GM11168 (cell line): ENCODE measurements at regions not wholly inside any gene's neighbourhood (a gene's known extent, or its start where the extent isn't known, plus 50 kb on each side); places are given as distances from the start of the nearest gene placed in this dataset.
"Not testable (repeated sequence)": the region's sequence is repeated elsewhere in the genome, so short reads cannot be mapped to it uniquely, and the experiment has no call there.

ENCODE experiments used
- in situ Hi-C: fragments of 300-500 bp; cut with MboI; formaldehyde crosslinking; loops from one replicate; pipeline ENCODE4 v1.12.0; 2022; ENCODE audit warnings: low sequenced_read_pairs; ENCODE audit not compliant: unreplicated experiment

DNA sequence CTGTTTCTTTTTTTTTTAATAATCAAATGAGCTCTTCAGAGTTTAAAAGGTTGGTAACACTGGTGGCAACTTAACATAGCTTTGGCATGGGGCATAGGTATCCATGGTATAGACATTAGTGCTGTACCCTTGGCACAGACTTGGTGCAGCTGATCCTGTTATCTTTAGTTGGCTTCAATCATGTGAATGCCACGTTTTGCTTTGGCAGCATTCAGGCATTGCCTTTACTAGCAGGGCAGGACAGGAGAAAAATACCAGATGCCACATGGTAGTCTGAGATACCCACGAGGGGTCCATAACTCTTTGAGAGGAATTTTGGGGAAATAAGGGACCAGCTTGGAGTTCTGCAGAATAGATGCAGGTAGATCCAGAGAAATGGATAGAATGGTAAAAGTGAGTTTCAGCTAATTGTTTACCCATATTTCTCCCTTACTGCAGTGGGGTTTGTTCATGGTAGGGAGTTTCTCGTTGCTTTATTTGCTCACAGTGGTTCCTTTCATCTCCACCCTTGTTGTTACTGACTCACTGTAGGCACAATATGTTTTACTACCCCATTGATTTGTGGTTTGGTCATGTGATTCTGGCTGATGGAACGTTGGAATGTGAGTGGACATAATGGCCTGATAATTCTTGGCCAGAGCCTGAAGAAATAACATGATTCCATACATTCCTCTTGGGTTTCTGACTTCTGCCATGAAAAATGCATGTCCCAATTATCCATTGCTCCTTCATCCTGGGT, 342.7 kb downstream of the GLUD2 start:
- in situ Hi-C loops: no loop called here

DNA sequence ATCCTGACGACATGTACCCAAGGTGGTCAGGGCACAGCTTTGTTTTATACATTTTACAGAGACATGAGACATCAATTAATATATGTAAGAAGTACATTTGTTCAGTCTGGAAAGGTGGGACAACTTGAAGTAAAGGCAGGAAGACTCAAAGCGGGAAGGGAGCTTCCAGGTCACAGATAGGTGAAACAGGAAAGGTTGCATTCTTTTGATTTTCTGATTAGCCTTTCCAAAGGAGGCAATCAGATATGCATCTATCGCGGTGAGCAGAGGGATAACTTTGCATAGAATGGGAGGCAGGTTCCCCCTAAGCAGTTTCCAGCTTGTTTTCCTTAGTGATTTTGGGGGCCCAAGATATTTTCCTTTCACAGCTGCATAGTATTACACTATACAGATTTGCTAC, 358.4 kb downstream of the GLUD2 start:
- in situ Hi-C loops: no loop called here

DNA sequence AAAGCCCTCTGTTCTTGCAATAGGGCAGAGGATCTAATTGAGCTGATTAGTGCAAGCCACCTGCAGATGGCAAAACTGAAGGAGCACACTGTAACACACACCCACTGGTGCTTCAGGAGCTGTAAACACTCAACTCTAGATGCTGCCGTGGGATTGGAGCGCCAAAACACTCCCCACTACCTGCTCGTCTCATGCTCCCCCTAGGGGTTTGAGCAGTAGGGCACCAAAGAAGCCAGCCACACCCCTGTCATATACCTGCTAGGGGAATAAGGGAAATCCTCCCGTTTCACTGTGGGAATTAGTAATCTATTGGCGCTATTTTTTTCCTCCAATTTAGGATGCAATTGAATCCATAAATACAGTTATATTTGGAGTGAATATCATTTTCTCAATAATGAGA, 360.2 kb downstream of the GLUD2 start:
- in situ Hi-C loops: no loop called here

DNA sequence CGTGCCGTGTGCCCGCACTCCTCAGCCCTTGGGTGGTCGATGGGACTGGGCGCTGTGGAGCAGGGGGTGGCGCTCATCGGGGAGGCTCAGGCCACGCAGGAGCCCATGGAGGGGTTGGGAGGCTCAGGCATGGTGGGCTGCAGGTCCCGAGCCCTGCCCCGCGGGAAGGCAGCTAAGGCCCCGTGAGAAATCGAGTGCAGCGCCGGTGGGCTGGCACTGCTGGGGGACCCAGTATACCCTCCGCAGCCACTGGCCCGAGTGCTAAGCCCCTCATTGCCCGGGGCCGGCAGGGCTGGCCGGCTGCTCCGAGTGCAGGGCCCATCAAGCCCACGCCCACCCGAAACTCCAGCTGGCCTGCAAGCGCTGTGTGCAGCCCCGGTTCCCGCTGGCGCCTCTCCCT, 384.1 kb downstream of the GLUD2 start:
- in situ Hi-C loops: not testable (repeated sequence)

DNA sequence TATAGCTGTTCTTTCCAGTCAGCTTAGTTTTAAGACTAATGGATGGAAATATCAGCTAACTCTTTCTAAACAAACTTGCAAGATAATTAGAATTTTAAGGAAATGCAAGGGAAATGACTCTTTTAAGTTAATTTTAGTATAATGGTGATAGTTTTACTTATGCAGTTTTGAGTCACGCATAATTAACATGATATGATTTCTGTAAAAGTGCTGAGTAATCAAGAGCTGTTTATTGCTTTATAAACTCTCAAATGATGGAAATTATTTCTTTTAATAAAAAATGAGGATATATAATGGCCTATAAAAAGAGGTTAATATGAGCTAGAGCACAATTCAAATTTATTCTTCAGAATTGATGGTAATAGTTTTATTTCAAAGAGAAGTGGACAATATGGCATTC, 385.9 kb downstream of the GLUD2 start:
- in situ Hi-C loops: no loop called here

DNA sequence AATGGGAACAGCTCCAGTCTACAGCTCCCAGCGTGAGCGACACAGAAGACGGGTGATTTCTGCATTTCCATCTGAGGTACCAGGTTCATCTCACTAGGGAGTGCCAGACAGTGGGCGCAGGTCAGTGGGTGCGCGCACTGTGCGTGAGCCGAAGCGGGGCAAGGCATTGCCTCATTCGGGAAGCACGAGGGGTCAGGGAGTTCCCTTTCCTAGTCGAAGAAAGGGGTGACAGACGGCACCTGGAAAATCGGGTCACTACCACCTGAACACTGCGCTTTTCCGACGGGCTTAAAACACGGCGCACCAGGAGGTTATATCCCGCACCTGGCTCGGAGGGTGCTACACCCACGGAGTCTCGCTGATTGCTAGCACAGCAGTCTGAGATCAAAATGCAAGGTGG, 390.3 kb downstream of the GLUD2 start:
- in situ Hi-C loops: not testable (repeated sequence)

DNA sequence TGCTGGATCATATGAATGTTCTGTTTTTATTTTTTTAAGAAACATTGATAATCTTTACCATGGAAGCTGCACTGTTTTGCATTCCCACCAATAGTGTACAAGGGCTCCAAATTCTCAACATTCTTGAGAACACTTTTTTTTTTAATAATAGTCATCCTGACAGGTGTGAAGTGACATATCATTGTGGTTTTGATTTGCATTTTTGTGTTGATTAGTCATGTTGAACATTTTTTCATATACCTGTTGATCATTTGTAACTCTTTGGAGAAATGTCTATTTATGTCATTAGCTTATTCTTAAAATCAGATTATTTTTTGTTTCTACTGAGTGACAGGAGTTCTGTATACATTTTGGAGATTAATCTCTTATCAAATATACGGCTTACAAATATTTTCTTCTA, 408.5 kb downstream of the GLUD2 start:
- in situ Hi-C loops: no loop called here

DNA sequence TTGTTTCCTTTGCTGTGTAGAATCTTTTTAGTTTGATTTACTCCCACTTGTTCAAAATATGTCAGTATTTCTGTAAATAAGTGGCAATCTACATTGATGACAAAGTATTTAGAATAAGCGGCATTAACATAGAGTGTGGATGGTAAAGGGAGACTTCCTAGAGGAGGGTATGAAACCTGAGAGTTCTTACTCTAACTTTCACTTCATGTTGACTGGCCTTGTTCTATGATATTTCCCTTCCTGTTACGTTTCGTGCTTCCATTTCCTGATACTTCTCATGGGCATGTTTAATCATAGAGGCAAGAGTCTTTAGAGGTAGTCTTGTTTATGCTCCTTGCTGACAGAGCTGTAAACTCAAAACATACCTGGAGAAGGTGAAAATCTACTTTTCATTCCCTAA, 408.9 kb downstream of the GLUD2 start:
- in situ Hi-C loops: no loop called here

DNA sequence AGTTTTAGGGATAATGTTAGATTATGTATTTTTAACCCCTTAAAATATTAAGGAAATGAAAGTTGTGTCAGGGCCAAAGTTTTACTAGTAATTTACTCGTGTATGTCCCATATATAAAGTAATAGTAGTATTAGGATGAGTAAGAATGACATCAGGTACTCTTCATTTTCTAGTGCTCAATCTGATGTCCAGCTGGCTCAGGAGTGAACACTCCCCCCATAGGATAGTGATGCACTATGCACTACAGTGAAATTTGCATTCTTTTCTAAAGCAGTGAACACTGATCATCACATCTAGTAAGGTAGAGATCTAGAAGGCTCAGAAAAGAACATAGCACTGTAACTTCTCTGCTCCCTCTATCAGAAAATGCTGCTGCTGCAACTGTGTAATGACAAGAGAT, 409.7 kb downstream of the GLUD2 start:
- in situ Hi-C loops: no loop called here

DNA sequence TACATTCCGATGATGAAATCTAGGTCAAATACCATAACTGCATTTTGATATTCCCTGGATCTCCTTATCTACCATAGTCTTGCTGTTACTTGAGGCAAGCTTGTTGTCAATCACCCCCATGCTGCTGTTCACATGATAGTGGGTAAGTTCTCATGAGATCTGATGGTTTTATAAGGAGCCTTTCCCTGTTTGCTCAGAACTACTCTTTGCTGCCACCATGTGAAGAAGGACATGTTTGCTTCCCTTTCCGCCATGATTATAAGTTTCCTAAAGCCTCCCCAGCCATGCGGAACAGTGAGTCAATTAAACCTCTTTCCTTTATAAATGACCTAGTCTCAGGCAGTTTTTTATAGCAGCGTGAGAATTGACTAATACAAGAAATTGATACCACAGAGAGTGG, 432.0 kb downstream of the GLUD2 start:
- in situ Hi-C loops: no loop called here

DNA sequence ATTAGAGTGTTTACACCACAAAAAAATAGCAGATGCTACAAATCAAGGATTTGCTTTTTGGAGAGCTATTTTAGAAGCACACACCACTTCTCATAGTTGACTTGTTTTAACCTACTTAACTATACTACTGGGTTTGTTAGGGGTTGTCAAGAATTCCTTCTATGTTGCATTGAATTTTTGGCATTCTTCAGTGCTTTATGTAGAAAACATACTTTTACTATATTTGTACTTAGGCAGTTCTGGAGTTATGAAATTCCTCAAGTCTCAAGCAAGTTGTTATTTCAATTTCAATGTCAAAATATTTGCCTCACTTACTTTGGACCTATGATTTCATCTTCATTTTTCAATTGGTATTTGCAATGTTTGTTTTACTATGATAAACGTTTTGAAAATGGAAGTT, 449.6 kb downstream of the GLUD2 start:
- in situ Hi-C loops: no loop called here

DNA sequence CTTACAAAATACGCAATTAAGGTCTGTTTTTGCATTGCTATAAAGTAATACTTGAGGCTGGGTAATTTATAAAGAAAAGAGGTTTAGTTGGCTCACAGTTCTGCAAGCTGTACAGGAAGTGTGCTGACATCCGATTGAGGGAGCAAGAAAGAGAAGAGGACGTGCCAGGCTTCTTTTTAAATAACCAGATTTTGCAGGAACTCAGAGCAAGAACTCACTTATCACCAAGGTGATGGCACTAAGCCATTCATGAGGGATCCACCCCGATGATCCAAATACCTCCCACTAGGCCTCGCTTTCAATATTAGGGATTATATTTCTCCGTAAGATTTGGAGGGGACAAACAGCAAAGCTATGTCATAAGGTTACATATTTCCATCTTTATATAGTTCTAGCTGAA, 456.7 kb downstream of the GLUD2 start:
- in situ Hi-C loops: no loop called here

DNA sequence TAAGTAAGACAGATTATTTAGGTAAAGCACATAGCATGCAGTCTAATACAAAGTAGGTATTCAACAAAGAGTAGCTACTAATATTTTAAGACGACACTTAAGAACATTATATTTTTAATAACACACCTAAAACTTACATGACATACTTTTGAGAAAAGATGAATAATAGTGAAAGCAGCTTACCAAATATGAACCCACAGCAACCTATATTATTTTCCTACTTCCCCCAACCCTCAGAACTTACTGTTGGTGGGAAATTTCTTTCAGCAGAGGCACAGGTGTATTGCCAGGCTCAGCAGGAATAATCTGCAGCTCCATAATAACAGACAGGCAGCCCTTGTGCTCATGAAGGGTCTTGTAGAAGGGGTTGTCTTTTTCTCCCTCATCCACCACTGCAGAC, 498.9 kb downstream of the GLUD2 start:
- in situ Hi-C loops: no loop called here

DNA sequence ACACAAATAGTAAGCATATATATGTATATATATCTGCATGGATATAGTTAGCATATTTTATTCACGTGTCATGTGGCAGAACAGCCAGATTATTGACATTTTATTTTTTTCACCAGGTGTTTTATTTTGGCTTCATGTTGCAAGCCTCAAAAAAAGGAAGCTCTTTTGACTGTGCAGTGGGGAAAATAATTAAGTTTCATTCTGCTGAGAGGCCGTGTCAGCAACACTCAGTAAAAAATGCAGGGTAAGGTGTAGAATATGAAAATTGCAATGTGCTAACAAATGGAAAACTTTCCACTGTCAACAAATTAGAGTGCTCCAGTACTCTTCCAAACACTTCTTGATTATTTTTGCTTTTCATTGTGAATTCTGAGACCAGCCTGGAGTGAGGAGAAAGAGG, 511.5 kb downstream of the GLUD2 start:
- in situ Hi-C loops: loop anchor here (25.0 kb wide), 1 partner anchor 772 kb away; no protein-coding TSS in a partner anchor

DNA sequence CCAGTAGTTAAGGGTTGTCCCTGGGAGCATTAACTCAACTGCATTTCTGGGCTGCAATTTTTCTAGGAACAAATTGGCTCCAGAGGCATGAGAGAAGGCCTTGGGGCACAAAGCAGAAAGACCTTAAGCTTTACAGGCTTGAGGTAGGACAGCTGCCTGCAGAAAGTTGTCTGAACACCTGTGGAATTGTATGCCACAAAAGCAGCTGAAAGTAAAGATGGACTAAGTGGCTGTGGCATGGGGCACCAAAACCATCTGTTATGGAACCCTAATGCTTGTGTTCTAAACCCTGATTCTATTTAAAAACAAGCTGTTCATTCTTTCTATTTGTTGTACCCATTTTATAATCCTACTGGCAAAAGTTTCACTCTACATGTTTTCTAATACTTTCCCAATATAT, 515.2 kb downstream of the GLUD2 start:
- in situ Hi-C loops: loop anchor here (25.0 kb wide), 1 partner anchor 775 kb away; no protein-coding TSS in a partner anchor

DNA sequence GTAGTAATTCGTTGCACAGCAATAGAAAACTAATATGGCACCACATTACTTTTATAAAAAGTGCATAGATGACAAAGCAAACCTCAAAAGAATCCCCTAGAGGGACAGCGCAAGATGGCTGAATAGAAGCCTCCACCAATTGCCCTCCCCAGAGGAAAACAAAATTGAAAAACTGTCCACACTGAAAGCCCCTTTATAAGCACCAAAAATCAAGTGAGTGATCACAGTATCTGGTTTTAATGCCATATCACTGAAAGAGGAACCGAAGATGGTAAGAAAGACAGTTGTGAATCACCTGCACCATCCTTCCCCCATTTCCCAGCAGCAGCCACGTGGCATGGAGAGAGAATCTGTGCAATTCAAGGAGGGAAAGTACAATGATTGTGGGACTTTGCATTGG, 522.2 kb downstream of the GLUD2 start:
- in situ Hi-C loops: loop anchor here (10.0 to 25.0 kb wide), 2 partner anchors 245 to 782 kb away; no protein-coding TSS in a partner anchor

DNA sequence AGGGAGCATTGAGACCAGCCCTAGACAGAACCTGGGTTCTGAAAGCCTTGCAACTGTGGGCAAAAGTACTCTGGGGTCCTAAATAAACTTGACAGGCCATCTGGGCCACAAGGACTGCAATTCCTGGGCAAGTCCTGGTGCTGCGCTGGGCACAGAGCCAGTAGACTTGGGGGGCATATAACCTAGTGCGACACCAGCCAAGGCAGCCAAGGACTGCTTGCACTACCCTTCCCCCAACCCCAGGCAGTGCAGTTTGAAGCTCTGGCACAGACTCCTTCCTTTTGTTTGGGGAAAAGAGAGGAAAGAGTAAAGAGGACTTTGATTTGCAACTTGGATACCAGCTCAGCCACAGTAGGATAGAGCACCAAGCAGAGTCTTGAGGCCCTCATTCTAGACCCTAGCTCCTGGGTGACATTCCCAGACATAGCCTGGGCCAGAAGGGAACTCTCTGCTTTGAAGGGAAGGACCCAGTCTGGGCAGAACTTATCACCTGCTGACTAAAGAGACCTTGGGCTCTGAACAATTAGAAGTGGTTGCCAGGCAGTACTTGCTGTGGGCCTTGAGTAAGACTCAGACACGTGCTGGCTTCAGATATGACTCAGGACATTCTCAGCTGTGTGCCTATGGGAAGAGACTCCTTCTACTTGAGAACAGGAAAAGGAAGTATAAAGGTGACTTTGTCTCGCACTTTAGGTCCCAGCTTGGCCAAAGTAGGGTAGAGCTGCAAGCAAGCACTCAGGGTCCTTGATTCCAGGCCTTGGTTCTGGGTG, 522.8 kb downstream of the GLUD2 start:
- in situ Hi-C loops: loop anchor here (10.0 to 25.0 kb wide), 2 partner anchors 245 to 783 kb away; no protein-coding TSS in a partner anchor

DNA sequence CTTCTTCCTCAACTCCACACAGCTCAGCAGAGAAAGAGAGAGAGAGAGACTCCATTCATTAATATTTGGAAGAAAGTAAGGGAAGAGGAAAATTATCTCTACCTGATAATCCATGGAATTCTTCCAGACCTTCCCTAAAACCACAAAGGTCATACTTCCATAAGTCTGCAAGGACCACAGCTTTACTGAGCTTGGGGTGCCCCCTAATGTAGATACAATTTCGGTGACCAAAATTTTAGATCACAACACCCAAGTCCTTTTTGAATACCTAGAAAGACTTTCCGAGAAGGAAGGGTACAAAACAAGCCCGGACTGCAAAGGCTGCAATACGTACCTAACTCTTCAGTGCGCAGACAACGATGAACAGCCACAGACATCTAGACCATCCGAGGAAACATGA, 523.9 kb downstream of the GLUD2 start:
- in situ Hi-C loops: loop anchor here (10.0 to 25.0 kb wide), 2 partner anchors 247 to 784 kb away; no protein-coding TSS in a partner anchor

DNA sequence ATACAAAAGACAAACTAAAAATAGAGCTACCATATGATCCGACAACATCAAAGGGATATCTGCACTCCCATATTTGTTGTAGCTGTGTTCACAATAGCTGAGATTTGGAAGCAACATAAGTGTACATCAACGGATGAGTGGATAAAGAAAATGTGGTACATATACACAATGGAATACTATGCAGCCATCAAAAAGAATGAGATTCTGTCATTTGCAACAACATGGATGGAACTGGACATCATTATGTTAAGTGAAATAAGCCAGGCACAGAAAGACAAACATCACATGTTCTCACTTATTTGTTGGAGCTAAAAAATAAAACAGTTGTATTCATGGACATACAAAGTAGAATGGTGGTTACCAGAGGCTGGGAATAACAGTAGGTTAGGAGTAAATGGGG, 527.0 kb downstream of the GLUD2 start:
- in situ Hi-C loops: loop anchor here (10.0 to 25.0 kb wide), 2 partner anchors 250 to 787 kb away; no protein-coding TSS in a partner anchor

DNA sequence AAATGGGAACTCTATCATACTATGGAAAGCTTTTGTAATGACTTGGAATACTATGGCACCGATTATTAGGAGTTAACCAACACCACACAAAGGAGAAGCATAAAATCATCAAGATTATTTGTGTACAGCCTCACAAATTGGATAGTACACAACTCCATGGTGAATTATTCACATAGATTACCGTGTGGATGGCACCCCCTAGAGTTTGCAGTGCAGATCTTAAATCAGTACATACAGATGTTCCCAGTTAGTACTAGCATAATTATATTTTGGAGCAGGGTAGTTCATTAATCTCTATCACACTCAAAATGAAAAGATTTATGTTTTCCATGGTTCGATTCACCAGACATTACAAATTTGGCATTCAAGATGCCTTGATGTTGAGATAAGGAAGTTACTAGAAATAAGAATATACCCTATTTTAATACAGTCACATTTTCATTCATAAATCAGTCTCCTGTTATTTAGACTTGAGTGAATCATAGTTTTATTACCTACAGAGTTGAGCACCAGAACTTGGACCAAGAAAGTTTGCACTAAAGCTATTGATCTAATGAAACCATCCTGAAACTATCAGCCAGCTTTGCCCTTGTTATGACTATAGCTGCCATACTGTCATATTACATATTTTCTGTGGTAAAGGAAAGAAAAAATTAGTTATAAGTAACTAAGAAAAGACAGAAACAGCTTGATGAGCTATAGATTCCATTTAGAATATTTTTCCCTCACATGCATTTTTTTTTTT, 531.8 kb downstream of the GLUD2 start:
- in situ Hi-C loops: loop anchor here (10.0 kb wide), 1 partner anchor 254 kb away; no protein-coding TSS in a partner anchor

DNA sequence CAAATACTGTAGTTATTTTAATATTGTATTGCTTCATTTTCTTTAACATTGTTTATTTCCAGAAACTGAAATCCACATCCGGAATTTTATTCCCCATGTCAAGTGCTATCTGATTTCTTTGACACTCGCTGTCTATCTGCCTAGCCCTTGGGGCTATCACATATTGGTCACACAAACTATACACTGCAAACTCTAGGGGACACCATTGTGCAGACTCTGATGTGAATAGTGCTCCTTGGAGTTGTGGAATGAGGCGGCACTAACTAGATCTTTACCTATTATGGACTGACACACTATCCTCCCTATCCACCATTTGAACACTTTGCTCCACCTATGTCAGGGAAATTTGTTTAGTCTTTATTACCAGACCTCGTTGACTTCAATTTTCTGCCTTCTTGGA, 534.5 kb downstream of the GLUD2 start:
- in situ Hi-C loops: no loop called here
